ENCODE measurements at regions not wholly inside any gene's neighbourhood (a gene's known extent, or its start where the extent isn't known, plus 50 kb on each side); places are given as distances from the start of the nearest gene placed in this dataset.

DNA sequence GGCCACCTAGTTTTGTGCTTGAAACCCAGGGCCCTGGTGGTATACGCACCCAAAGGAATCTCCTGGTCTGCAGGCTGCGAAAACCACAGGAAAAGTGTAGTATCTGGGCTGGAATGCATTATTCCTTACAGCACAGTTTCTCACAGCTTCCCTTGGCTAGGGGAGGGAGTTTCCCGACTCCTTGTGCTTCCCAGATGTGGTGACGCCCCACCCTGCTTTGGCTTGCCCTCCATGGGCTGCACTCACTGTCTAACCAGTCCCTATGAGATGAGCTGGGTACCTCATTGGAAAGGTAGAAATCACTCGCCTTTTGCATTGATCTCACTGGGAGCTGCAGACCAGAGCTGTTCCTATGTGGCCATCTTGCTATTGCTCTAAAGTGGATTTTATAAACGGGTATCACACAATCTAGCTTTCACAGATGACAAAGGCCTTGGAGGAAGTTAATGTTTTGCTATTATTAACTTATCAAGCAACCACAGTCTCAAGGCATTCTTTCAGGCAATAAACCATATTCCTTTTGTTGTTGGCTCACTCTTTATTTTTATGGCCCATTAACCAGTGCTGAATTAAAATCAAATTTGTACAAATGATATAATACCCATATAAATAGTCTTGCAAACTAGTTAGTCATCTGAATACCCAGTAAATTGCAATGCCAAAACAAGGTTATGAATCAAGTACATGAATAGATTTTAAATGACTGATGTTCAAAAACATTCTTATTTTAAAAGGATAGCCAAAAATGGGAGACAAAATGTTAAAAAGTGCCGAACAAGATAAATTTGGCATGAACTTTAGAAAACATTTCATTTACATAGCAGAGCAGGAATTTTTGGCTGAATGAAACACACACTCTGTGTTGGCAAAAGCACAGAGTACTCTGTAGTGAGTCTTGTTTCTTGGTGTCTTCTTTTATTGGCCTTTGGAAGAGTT is 475.4 kb upstream of the ARGLU1 start:
- TF ChIP-seq, protein P1, sequence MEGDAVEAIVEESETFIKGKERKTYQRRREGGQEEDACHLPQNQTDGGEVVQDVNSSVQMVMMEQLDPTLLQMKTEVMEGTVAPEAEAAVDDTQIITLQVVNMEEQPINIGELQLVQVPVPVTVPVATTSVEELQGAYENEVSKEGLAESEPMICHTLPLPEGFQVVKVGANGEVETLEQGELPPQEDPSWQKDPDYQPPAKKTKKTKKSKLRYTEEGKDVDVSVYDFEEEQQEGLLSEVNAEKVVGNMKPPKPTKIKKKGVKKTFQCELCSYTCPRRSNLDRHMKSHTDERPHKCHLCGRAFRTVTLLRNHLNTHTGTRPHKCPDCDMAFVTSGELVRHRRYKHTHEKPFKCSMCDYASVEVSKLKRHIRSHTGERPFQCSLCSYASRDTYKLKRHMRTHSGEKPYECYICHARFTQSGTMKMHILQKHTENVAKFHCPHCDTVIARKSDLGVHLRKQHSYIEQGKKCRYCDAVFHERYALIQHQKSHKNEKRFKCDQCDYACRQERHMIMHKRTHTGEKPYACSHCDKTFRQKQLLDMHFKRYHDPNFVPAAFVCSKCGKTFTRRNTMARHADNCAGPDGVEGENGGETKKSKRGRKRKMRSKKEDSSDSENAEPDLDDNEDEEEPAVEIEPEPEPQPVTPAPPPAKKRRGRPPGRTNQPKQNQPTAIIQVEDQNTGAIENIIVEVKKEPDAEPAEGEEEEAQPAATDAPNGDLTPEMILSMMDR (conservative IDR thresholded peaks at IDR 0.05 in 1 of 2, IDR thresholded peaks at IDR 0.05 in 1 of 2; ENCODE audit: extremely low read depth in 1 of 2, insufficient read depth in 1 of 2, low read depth in 1 of 2, low read length in 2 of 2): no peak
- no peak for TF ChIP-seq EZH2 (IDR thresholded peaks at IDR 0.05; ENCODE audit: borderline replicate concordance, low read length)
